CD4-positive, alpha-beta T cell treated with Interleukin-15 for 1 hour (primary cell): ENCODE measurements at regions not wholly inside any gene's neighbourhood (a gene's known extent, or its start where the extent isn't known, plus 50 kb on each side); places are given as distances from the start of the nearest gene placed in this dataset.

Experiments
- DNase-seq: peaks from one replicate; pipeline ENCODE4 v3.0.0-alpha.2; 2020

DNA sequence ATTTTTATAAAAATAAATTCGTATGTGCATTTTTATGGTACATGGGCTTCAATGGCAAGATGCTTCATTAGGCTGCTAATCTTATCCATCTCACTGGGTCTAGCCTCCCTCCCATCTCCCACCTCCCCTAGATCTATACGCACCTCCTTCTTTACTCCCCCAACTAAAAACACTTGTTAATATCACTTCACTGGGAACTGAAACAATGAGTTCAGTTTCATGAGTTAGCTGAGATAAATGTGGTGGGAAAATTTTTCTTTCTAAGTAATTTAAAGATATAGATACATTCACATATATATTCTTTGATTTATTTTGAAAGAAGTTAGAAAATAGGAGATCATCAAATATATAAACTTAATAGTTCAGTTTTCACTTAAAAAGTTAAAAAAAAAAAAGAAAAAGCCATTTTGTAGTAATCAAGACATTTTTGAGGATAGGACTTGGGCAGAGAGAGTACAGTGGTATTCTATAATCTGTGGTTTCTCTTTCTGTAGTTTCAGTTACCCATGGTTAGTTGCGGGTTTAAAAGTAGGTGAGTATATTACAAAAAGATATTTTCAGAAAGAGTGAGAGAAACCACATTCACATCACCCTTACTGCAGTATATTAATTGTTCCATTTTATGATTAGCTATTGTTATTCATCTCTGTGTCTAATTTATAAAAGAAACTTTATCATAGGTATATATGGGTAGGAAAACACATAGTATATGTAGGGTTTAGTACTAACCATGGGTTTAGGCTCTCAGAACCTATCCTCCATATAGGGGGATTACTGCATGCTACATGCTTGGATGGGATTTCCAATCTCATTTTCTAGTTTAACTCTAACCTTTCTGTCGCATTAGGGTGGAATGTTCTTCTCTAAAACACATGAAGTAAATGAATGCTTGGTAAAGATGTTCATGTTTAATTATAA is 316.0 kb upstream of the CBLB start:
- no peak for DNase-seq

GRCh38 chr3:106185949-106186348 is 317.1 kb upstream of the CBLB start:
- DNase-seq: no peak

GRCh38 chr3:106190296-106190695 is 321.5 kb upstream of the CBLB start:
- DNase-seq: no peak

DNA sequence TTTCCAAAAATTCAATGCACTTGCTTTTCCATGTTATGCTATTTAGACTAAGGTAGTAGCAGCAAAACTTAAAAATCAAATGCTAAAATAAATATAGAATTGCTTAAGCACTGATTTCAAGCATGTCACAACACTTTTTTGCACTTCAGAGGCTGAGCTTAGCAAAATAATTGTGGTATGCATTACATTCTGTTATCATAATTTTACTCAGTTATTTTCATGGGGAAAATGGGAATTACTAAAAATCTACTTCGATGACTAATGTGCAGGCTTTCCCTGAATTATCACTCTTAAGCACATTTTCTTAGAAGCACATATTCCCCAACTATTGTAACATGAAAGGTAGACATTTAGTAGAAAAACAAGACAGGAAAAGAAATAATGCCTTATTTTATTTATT is 322.4 kb upstream of the CBLB start:
- no peak for DNase-seq

- DNase-seq: no peak
Measured at GRCh38 chr3:106191913-106192312, 323.1 kb upstream of the CBLB start.

- no peak for DNase-seq
Measured at GRCh38 chr3:106193876-106194275, 325.1 kb upstream of the CBLB start.

DNA sequence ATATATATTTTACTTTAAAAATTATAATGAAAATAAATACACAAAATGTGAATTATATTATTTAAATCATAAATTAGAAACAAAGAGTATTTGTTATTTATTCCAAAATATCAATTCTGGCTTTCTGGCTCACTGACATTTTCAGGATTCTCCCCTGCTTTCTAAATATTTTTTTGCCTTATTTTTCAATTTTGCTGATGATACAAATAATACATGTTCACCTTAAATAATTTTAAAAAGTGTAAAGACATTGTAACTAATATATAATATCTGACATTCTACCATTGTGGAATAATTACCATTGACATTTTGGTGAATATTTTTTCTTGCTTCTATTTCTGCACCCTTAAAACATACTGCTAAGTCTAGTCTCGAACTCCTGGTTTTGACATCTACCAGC is 325.9 kb upstream of the CBLB start:
- no peak for DNase-seq

- no peak for DNase-seq
Measured at GRCh38 chr3:106197532-106198194, 328.9 kb upstream of the CBLB start.

DNA sequence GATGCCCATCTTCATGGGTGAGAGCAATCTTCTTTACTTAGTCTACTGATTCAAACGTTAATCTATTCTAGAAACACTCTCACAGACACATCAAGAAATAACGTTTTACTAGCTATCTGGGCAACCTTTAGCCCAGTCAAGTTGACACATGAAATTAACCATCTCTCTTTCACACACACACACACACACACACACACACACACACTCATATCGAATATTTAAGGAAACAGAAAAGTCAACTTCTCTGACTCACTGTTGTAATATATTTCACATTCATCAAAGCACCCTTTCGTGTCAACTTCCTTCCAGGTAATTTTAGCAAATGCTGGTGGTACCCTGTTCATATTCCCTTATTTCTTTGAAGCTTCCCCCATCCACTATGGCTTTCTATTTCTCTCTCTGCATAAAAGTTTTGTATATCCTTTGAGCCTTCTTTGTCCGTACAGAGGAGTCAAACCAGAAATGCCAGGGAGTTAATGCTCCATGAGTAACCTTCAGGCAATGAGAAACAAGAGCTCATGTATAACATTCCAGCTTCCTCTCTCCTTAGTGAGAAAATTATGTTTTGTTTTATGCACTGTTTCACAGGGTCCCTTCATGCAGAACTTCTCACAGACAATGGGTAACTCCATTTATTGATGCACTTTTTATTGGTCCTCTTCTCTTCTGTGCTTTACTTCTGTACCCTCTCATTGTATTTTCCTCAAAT is 335.5 kb upstream of the CBLB start:
- no peak for DNase-seq

DNA sequence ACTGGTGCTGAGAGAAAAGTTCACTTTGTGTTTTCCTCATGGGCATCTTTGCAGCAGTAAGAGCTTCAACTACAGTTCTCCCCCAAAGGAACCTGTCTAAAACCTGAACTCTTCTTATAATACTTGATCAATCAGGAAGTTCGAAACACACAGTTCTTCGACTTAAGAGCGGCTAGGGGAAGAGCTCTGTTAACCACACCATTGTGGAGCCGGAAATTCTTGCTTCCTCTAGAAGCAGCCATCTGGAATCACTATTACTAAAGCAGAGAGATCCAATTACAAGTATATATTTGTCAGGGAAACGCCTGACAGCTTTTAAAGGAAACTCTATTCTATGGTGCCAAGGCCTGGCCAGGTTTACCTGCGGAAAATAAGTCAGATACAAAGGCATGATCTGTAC is 337.3 kb upstream of the CBLB start:
- DNase-seq: no peak

- DNase-seq: no peak
Measured at GRCh38 chr3:106206613-106207012, 337.8 kb upstream of the CBLB start.

- DNase-seq: no peak
Measured at GRCh38 chr3:106208251-106208650, 339.4 kb upstream of the CBLB start.

DNA sequence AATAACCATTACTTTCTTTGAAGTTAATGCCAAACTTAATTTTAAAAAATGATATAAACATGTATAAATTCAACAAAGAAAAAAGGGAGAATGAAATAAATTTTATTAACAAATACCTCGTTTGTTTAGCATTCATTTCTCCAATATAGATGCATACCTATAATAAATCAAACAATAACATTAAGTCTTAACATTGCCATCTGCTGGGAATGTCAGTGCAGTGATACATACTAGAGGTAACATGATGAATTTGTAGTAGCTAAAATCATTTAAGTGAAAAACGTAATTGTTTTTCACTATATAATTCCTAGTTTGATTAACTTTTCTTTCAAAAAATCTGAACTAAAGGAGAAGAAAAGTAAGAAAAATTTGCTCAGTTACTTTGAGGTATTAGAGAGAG is 340.2 kb upstream of the CBLB start:
- no peak for DNase-seq

- no peak for DNase-seq
Measured at GRCh38 chr3:106209482-106209881, 340.7 kb upstream of the CBLB start.

GRCh38 chr3:106210923-106211322 is 342.1 kb upstream of the CBLB start:
- DNase-seq: no peak

DNA sequence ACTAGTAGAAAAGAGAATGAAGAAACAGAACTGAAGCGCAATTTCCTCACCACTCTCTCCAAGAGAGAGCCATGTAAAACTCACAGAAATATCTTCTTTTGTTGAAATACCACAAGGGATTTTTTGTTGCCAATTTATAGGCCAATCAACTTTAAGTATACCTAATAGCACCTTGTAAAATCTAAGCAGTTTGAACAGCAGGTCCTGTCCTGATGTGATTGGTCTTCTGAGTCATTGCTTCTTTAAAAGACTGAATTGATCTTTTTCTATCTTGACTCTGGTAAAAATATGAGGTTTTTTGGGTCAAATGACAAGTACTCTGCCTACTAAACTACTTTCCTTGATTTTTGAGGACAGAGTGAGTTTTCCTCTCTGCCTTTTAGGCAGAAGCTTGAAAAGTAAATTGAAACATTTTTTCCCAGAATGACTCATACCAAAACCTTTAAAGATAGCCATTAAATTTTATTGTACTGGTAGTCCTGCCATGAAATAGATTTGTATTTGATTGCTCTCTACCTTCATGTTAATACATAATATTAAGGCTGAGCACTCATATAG is 343.9 kb upstream of the CBLB start:
- DNase-seq: no peak

DNA sequence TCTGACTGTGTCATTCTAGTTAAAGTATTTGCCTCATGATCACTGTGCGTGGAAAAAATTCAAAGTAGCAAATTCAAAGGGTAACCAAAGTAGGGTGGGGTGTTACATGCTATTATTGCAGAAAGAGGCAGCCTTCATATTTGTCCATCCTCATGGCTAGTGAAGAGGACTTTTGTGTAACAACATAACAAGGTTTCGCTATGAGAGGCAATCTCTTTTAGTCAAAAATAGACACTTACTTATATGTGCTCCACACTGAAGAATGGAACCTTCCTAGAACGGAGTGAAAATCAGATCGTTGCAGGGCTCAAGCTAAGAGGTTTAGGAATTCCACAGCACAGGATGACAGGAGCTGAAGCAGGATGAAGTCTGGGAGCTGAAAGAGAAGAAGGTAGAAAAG is 345.1 kb upstream of the CBLB start:
- DNase-seq: no peak

DNA sequence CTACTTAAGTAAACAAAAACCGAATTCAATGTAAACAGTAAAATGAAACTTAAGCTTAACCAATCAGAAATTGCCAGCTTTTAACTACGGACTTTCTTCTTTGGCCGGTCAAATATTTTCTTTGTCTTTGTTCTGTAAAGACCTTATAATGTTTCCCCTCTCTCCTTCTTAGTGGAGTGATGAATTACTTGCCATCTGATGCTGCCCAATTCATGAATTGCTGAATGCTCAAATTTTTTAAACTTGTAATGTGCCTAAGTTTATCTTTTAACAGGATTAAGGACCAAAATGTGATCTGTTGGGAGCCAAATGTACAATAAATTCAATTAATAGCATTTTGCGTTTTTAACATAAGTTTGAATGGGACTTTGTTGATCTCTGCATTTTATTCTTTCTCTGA is 345.8 kb upstream of the CBLB start:
- DNase-seq: no peak

DNA sequence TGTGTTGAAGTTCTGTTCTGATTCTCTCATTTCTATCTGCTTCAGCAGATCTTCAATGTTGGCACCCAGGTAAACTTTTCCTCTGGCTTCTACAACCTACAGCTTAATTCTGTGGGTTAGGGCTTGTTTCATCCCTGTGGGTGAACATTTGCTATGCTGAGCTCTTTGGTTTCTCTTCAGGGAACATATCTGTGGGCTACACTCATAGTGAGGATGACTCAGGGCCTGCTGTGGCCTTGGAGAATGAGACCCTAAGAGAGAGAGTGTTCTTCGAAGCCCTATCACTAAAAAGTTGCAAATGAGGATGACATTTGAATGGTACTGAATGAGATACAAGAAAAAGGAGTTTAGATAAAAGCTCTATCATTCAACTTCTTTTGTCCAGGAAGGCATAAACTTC is 346.2 kb upstream of the CBLB start:
- no peak for DNase-seq

GRCh38 chr3:106217745-106218144 is 348.9 kb upstream of the CBLB start:
- no peak for DNase-seq

GRCh38 chr3:106227068-106227467 is 358.3 kb upstream of the CBLB start:
- DNase-seq: no peak

- no peak for DNase-seq
Measured at GRCh38 chr3:106228271-106228670, 359.5 kb upstream of the CBLB start.

DNA sequence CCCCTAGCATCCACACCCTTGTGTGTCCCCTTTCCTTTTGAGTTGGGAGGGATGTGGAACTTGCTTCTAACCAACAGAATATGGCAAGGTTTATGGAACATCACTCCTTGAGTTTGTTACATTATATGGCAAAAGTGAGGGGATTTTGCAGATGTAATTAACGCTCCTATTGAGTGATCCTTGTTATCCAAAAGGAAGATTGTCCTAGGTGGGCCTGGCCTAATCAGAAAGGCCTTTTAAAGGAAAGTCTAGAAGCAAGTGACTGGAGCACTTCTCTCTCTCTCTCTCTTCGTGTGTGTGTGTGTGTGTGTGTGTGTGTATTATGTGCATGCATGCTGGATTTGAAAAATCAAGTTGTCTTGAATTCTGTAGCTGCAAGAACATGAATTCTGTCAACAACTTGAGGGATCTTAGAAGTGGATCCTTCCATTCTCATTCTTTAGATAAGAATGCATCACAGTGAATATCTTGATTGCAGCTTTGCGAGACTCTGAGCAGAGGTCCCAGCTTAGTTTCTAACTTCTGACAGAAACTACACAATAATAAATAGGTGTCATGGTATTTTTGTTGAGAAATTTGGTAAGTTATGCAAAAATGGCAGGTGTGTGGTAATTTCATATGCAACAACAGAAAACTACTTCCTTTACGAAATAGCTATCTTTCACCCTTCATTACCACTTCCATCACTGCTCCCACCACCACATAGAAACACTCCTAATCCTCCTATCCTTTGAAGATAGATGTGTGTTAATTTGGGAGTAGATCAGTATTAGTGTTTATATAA is 360.9 kb upstream of the CBLB start:
- no peak for DNase-seq
